ENCODE measurements at regions not wholly inside any gene's neighbourhood (a gene's known extent, or its start where the extent isn't known, plus 50 kb on each side); places are given as distances from the start of the nearest gene placed in this dataset.

GRCh38 chr12:103100257-103100831 lies 142.9 kb downstream of the ASCL1 start:
- DNase-seq, result no peak

GRCh38 chr12:103102225-103102744 lies 144.8 kb downstream of the ASCL1 start:
- no peak for DNase-seq

GRCh38 chr12:103105971-103106597 lies 148.6 kb downstream of the ASCL1 start:
- DNase-seq, result no peak

GRCh38 chr12:103109861-103110260 lies 152.4 kb downstream of the ASCL1 start:
- no peak for DNase-seq

GRCh38 chr12:103114296-103115055 lies 157.0 kb downstream of the ASCL1 start:
- no peak for DNase-seq

GRCh38 chr12:103128862-103129501 lies 171.5 kb downstream of the ASCL1 start:
- DNase-seq, result no peak

GRCh38 chr12:103130564-103130963 lies 173.1 kb downstream of the ASCL1 start:
- no peak for DNase-seq

- no peak for DNase-seq
Measured at GRCh38 chr12:103138538-103138937, 181.1 kb downstream of the ASCL1 start.

GRCh38 chr12:103139876-103140275 lies 182.4 kb downstream of the ASCL1 start:
- DNase-seq, result no peak

- DNase-seq, result no peak
Measured at GRCh38 chr12:103140286-103140685, 182.8 kb downstream of the ASCL1 start.

- no peak for DNase-seq
Measured at GRCh38 chr12:103144278-103144677, 186.8 kb downstream of the ASCL1 start.

GRCh38 chr12:103160622-103161021 lies 203.1 kb downstream of the ASCL1 start:
- no peak for DNase-seq

GRCh38 chr12:103161582-103162362 lies 204.3 kb downstream of the ASCL1 start:
- no peak for DNase-seq

GRCh38 chr12:103166949-103167348 lies 209.5 kb downstream of the ASCL1 start:
- no peak for DNase-seq

- no peak for DNase-seq
Measured at GRCh38 chr12:103172447-103173112, 215.1 kb downstream of the ASCL1 start.

- DNase-seq, result no peak
Measured at GRCh38 chr12:103175625-103176024, 218.2 kb downstream of the ASCL1 start.

- DNase-seq, result no peak
Measured at GRCh38 chr12:103177639-103178255, 220.3 kb downstream of the ASCL1 start.

- no peak for DNase-seq
Measured at GRCh38 chr12:103178366-103179080, 221.0 kb downstream of the ASCL1 start.

- DNase-seq, result no peak
Measured at GRCh38 chr12:103181366-103182152, 224.1 kb downstream of the ASCL1 start.

- no peak for DNase-seq
Measured at GRCh38 chr12:103182299-103182698, 224.8 kb downstream of the ASCL1 start.
